ENCODE measurements at regions not wholly inside any gene's neighbourhood (a gene's known extent, or its start where the extent isn't known, plus 50 kb on each side); places are given as distances from the start of the nearest gene placed in this dataset.
"Not testable (repeated sequence)": the region's sequence is repeated elsewhere in the genome, so short reads cannot be mapped to it uniquely, and the experiment has no call there.

DNA sequence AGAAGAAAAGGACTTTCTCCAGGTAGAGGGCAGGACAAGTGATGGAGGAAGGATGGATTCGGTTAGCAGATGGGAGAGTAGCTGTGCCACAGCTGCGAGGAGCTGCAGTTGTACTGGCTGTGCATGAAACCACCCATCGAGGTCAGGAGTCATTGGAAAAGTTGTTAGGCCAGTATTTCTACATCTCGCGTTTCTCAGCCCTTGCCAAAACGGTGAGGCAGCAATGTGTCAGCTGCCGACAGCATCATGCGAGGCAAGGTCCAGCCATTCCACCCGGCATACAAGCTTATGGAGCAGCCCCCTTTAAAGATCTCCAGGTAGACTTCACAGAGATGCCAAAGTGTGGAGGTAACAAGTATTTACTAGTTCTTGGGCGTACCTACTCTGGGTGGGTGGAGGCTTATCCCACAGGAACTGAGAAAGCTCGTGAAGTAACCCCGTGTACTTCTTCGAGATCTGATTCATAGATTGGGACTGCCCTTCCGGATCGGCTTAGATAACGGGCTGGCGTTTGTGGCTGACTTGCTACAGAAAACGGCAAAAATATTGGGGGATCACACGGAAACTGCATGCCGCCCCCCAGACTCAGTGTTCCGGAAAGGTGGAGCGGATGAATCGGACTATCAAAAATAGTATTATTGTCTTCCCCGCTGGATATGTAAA, 105.0 kb upstream of the HMX1 start:
- TF ChIP-seq, protein P1, sequence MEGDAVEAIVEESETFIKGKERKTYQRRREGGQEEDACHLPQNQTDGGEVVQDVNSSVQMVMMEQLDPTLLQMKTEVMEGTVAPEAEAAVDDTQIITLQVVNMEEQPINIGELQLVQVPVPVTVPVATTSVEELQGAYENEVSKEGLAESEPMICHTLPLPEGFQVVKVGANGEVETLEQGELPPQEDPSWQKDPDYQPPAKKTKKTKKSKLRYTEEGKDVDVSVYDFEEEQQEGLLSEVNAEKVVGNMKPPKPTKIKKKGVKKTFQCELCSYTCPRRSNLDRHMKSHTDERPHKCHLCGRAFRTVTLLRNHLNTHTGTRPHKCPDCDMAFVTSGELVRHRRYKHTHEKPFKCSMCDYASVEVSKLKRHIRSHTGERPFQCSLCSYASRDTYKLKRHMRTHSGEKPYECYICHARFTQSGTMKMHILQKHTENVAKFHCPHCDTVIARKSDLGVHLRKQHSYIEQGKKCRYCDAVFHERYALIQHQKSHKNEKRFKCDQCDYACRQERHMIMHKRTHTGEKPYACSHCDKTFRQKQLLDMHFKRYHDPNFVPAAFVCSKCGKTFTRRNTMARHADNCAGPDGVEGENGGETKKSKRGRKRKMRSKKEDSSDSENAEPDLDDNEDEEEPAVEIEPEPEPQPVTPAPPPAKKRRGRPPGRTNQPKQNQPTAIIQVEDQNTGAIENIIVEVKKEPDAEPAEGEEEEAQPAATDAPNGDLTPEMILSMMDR (IDR thresholded peaks at IDR 0.05), result not testable (repeated sequence)
- TF ChIP-seq FOXJ3 (CRISPR knock-in tag; IDR thresholded peaks at IDR 0.05; ENCODE audit: borderline replicate concordance); JUN (CRISPR knock-in tag; IDR thresholded peaks at IDR 0.05); ZBTB21 (CRISPR knock-in tag; IDR thresholded peaks at IDR 0.05; ENCODE audit: borderline replicate concordance); SMAD4 (CRISPR knock-in tag; IDR thresholded peaks at IDR 0.05); TEAD1 (CRISPR knock-in tag; IDR thresholded peaks at IDR 0.05): not testable (repeated sequence)
- TF ChIP-seq, protein P2, sequence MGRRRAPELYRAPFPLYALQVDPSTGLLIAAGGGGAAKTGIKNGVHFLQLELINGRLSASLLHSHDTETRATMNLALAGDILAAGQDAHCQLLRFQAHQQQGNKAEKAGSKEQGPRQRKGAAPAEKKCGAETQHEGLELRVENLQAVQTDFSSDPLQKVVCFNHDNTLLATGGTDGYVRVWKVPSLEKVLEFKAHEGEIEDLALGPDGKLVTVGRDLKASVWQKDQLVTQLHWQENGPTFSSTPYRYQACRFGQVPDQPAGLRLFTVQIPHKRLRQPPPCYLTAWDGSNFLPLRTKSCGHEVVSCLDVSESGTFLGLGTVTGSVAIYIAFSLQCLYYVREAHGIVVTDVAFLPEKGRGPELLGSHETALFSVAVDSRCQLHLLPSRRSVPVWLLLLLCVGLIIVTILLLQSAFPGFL (CRISPR knock-in tag; IDR thresholded peaks at IDR 0.05; ENCODE audit: borderline replicate concordance), result not testable (repeated sequence)
- TF ChIP-seq, protein P3, sequence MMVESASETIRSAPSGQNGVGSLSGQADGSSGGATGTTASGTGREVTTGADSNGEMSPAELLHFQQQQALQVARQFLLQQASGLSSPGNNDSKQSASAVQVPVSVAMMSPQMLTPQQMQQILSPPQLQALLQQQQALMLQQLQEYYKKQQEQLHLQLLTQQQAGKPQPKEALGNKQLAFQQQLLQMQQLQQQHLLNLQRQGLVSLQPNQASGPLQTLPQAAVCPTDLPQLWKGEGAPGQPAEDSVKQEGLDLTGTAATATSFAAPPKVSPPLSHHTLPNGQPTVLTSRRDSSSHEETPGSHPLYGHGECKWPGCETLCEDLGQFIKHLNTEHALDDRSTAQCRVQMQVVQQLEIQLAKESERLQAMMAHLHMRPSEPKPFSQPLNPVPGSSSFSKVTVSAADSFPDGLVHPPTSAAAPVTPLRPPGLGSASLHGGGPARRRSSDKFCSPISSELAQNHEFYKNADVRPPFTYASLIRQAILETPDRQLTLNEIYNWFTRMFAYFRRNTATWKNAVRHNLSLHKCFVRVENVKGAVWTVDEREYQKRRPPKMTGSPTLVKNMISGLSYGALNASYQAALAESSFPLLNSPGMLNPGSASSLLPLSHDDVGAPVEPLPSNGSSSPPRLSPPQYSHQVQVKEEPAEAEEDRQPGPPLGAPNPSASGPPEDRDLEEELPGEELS (CRISPR knock-in tag; IDR thresholded peaks at IDR 0.05), result not testable (repeated sequence)
- TF ChIP-seq, protein P4, sequence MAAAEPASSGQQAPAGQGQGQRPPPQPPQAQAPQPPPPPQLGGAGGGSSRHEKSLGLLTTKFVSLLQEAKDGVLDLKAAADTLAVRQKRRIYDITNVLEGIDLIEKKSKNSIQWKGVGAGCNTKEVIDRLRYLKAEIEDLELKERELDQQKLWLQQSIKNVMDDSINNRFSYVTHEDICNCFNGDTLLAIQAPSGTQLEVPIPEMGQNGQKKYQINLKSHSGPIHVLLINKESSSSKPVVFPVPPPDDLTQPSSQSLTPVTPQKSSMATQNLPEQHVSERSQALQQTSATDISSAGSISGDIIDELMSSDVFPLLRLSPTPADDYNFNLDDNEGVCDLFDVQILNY (CRISPR knock-in tag; IDR thresholded peaks at IDR 0.05), result not testable (repeated sequence)
